Sciatic nerve (tissue), 2 donors: ENCODE measurements at regions not wholly inside any gene's neighbourhood (a gene's known extent, or its start where the extent isn't known, plus 50 kb on each side); places are given as distances from the start of the nearest gene placed in this dataset.

ENCODE experiments used
- ATAC-seq: fragments of 200-7000 bp; cut with Tn5 transposase; one replicate; pipeline ENCODE4 v1.9.1; 2020; ENCODE audit warnings: mild to moderate bottlenecking, moderate library complexity
- DNase-seq: peaks from one replicate; pipeline ENCODE4 v3.0.0-alpha.2; 2020; ENCODE audit warnings: low spot score
- intact Hi-C: fragments of 100-400 bp; cut with DNase I; formaldehyde crosslinking; loops from one replicate; pipeline ENCODE4 v1.14.2; 2022
- donor health status: DM: no; HTN: no; CAD: no.
- donor health status: DM: no; HTN: no; CAD: no.

DNA sequence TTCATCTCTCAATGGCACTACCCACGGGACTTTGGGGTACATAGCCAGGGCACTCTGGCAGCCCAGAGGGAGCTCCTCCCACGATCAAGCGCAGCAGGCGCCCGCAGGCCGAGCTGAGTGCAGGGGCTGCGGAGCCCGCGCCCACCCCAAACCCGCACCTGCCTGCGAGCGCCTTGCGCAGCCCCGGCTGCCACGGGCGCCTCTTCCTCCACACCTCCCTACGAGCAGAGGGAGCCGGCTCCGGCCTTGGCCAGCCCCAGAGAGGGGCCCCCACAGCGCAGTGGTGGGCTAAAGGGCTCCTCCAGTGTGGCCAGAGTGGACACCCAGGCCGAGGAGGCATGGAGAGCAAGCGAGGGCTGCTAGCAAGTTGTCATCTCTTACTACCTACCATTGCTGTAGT, 165.2 kb downstream of the UBE2E3 start:
- ATAC-seq: no peak
- intact Hi-C loops: no loop called here
- no peak for DNase-seq

DNA sequence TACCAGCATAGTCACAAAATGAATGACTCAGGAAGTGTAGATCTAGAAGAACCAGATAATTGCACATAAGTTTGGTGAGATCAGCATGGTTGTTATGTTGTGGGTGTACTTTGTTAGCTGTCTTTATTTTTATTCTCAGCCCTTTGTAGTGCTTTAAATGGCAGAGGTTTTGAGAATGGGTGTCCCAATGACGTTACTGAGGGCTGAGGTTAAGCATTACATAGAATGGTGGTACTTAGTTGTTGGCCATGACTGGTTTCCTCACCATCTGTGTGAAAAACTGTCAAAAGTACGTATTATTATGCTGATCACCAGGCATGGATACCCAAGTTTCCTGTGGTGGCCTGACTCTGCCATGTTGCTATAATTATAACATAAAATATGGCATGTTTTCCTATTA, 165.8 kb downstream of the UBE2E3 start:
- ATAC-seq (no peak), DNase-seq (no peak)
- intact Hi-C loops: no loop called here

DNA sequence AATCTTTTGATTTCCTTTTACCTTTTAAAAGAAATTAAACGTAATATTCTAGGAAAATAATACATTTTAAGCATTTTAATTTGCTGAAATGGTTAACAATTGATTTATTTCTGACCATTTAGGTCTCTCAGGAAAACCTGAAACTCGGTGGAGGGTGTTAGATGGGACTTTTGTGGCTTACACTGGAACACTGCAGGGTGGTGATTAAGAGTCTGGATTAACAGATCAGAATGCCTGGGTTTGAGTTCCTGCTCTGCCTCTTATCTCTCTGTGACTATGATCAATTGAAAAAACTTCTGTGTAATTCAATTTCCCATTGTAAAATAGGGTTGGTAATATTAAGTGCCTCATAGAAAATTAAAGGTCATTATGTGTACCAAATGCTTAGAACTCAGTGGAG, 168.7 kb downstream of the UBE2E3 start:
- DNase-seq (no peak), ATAC-seq (no peak)
- intact Hi-C loops: no loop called here

DNA sequence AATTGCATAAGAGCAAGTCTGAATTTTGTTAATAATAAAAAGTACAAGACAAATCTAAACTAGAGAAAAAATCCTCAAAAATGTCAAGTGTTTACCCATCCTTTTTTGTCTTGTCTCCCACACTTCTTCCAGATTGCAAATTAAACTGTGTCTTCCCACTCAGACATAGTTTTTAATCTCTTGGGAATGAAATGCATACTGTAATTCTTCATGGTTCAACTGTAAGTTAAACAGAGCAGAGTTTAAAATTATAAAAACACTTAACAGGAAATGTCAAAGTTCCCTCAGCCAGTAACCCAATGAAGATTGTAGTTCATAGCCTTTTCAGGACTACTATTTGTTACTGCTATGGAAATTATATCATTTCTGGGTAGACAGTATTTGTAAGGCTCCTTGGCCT, 171.8 kb downstream of the UBE2E3 start:
- intact Hi-C loops: no loop called here
- ATAC-seq (no peak), DNase-seq (no peak)

DNA sequence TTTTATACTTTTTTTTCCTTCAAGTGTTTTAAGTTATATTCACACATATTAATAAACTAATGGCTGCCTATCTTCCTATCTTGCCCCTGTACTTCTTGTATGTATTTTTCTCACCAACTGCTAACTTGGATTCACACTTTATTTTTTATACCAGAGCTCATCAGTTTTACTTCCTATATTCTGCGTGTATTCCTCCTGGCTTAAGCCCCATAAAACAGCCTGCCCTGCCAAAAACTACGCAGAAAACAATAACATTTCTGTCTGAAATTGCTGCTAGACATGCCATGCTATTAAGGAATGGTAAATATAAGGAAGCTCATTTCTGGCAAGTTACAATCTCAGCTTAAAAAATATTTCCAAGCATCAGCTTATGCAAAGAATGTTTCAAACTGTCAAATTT, 172.3 kb downstream of the UBE2E3 start:
- DNase-seq (no peak), ATAC-seq (no peak)
- intact Hi-C loops: no loop called here

DNA sequence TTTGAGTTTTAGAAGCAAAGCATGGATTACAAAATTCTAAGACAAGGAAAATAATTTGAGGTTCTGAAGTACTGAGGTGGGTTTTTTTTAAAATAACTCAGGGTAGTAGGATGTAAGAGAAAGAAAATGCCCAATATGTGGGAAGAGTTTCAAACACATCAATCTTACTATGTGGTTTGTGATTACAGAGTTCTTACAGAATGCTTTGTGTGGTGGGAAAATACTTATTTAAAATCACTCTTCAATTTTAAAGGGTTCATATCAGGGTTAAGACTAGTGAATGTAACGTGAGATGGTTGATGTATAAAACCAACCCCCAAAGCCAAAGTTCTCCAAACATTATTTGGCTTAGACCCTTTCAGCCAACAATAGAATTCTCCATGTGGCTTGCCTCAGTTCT, 173.5 kb downstream of the UBE2E3 start:
- intact Hi-C loops: no loop called here
- DNase-seq: no peak
- ATAC-seq: no peak

DNA sequence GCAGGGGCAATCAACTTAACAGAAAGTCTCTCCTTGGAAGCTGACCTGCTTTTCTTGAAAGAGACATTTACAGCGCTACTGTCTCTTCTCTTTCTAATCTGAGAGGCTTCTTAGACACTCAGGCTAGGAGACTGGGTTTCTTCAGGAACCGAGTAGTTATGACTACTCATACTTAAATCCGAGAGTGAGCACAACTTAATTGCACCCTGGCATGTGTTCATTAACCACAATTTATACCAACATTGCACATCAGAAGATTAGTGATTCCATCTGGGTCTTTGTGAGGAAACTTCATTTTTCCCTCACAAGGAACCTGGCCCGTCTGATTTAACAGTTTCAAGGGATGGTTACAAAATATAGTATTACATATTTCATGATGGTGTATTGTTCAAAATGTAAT, 176.9 kb downstream of the UBE2E3 start:
- ATAC-seq (no peak), DNase-seq (no peak)
- intact Hi-C loops: no loop called here

DNA sequence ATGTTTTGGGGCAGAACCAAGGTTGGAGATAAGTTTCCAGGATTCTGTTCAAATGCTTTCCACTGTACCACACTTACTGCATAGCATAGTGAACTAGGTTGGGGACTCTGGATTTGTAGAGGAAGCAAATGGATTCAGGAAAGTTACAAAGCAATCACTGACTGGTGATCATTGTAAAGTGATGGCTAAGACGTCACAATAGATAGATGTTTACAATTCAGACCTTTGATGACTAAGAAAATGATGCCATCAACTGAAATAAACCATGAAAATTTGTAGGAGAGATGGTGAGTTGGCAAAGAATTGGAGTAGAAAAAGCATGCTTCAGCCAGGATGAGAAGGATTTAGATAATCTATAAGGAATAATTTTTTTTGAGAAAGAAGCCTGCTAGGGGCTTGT, 178.0 kb downstream of the UBE2E3 start:
- no peak for DNase-seq
- intact Hi-C loops: no loop called here

DNA sequence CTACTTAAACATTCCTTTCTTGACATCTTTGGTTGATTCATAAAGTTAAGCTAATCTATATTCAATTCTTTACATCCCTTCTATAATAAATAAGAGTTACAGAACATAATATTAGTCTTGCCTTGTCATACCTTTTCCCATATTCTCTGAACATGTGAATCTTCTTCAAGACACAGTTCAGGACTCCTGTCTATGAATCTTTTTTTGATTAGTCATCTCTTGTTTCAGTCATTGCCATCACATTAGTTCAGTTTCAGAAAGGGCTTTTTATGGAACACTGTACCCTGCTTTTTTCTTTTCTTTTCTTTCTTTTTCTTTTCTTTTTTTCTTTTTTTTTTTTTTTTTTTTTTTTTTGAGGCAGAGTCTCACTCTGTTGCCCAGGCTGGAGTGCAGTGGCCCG, 181.2 kb downstream of the UBE2E3 start:
- intact Hi-C loops: no loop called here
- DNase-seq: no peak
- ATAC-seq: no peak

More for the DNA sequence above, 178.0 kb downstream of the UBE2E3 start:
- no peak for ATAC-seq

DNA sequence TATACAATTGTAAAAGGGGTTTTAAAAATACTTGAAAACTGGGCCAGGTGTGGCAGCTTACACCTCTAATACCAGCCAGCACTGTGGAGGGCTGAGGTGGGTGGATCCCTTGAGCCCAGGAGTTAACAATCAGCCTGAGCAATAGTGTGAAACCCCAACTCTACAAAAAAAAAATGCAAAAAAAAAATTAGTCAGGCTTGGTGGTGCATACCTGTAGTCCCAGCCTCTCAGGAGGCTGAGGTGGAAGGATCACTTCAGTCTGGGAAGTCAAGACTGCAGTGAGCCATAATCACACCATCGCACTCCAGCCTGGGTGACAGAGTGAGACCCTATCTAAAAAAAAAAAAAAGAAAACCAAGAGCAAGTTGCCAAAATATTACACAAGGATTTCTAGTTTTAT, 182.7 kb downstream of the UBE2E3 start:
- intact Hi-C loops: no loop called here
- DNase-seq: no peak
- ATAC-seq: no peak

DNA sequence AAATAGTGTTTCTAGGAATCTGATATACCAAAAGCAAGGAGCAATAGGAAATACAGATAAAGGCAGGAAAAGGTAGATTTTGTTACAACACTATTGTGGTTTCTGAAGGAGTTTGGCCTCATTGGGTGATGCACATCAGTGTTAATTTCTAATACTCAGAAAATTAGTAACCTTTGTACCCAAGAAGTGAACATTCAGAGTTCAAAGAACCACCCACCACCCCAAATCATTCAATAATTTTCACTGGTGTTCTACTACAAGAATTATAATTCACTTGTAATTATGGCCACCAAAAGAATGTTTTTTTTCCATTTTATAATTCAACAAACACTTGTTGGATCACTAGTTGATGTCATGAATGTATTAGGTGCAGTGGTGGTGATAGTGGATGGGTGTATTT, 183.3 kb downstream of the UBE2E3 start:
- intact Hi-C loops: no loop called here
- ATAC-seq: no peak

DNA sequence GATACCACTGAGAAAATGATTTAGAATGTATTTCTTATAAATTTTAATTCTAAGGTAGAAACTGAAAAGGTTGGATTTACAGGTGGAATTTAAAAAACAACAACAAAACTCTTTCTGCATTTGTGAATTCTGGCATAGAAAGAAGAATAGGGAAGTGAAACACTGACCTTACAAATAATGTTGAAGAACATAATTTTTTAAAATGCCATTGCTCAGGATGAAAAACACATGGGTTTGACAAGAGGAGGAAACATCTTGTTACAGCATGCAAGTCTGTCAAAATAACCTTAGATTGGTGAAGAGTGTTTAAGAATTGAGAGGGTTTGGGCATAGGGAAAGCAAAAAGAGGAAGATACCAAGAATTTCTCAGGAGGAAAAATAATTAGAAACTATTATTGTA, 184.3 kb downstream of the UBE2E3 start:
- no peak for ATAC-seq
- DNase-seq: no peak
- intact Hi-C loops: no loop called here

More for the DNA sequence above, 183.3 kb downstream of the UBE2E3 start:
- DNase-seq: no peak

DNA sequence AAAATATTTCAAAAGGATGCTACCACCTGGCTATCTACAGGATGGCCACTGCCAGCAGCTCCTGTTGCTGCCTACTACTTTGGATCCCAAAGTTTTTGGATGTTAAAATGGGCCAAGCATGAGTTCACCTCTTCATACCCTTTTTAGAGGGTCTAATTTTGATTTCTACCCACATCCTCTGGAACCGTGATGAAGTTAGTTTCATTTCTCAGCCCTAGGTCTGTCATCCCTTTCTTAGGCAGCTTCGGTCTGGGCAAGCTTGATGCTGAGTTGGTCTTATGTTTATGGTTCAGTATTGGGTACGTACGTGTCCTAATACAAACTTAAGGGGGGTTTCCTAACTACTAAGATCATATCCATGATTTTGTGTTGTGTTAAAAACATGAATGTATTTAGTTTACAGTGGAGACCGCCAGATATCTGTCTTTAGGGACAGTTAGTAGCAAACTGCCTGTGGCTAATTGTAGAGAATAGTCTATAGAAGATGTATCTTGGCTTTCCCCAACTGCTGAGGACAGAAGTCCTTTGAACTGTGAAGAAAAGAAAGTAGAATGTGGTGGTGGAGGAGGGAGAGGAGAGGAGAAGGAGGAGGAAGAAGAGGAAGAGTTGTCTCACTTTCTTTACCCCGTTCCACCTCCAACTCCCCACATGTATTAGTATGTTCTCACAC, 184.9 kb downstream of the UBE2E3 start:
- ATAC-seq (no peak), DNase-seq (no peak)
- intact Hi-C loops: no loop called here

DNA sequence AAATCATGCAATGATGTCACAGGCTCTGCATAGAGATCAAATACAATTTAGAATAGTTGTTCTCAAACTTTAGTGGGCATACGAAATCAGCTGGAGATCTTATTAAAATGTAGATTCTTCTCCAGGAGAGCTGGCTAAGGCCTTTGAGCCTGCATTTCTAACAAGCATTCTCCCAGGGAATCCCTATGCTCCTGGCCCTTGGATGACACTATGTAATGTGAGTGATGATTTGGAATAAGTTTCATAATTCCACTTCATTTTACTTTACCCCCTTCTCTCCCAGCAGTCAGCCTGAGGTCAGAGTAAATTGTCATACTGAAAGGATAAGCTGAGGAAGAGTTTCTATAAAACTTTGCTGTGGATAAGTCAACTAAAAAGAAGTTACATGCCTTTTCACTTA, 189.1 kb downstream of the UBE2E3 start:
- ATAC-seq (no peak), DNase-seq (no peak)
- intact Hi-C loops: no loop called here

DNA sequence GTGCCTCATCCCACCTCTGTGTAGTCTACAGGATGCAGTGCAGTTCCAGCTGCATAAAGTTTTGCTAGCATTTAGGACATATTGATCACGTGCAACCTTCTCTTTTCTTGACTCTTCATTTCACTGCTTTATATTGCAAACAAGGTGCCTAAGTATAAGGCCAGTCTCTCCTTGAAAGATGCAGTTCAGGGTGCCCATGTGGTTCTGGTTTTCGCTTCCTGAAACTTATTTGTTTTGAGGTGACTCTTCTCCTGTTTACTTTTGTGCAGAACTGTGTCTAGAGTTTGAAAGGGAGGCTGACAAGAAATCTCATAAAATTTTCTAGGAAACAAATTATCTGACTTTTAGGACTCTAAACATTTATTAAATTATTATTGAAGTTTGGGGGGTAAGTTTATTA, 189.9 kb downstream of the UBE2E3 start:
- intact Hi-C loops: no loop called here
- DNase-seq: no peak
- ATAC-seq: no peak

DNA sequence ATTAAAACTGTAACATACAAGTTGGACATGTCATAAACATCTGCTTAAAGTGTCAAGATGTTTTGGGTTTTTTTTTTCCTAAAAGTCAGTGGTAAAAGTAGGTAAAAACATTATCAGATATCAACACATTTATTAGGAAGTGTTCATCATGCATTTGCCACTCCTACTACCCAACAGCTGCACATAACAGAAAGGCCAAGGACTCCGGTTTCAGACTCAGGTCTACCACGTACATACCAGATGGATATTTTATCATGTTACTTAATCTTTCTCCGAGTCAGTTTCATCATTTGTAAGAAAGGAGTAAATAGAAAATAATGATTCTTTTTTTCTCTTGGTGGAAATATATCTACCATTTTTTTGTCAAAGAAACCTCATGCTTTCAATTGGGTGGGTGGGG, 192.3 kb downstream of the UBE2E3 start:
- no peak for DNase-seq
- intact Hi-C loops: no loop called here
- ATAC-seq: no peak

DNA sequence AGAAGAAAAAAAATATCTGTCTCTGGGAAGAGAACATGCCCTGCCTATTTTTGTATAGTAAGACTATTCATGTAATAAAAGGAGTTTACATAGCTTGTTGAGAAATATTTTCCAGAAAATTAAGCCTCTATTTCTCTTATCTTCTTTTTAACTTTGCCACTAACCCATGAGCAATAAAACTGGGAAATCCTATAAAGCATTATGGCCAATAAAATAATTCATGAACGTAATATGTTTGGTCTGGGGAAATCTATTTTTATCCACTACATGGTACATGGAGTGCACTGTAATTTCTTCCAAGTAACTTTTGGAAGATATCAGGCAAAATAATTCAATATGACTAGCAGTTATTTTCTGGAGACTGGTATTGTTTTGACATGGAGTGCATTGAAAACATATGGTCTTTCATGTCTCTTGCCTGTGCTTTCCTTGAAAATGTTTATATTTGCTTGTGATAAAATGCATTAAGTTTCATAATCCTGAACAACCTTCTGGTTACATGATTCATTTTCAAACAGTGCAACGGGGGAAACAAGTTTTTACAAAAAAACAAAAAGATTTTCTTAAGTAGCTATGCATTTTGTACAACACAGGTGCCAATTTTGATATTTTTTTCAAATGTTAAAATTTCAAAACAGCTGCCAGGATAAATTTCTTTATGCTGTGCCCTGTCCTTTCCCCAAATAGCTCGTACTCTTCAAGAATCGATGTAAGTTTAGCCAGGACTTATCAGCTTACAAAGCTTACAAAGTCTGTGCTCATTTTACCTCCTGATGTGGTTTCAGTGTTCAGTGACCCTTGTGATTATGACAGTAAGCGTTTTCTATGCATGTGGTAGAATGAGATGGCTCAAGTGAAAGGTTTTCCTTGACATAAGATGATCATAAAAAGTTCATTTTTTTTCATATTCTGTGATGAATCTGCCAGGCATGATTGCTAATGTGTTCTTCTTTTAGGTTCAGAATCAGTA, 194.5 kb downstream of the UBE2E3 start:
- intact Hi-C loops: no loop called here
- no peak for DNase-seq
- ATAC-seq: no peak

DNA sequence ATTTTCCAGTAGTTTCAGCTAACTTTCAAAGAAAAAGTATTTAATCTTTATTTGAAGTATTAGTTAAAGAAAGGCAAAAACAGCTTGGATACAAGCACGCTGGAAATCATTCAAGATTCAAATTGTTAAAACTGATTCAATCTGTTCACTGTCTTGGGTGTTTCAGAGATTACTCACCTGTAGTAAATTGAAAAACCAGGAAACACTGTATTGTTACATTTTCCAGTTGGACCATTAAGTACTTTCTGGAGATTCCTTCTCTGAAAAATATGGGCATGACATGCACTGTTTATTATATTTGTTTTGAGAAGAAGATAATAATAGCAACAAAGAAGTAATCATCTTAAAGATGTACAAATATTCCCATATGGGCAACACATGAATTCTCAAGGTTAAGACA, 196.1 kb downstream of the UBE2E3 start:
- DNase-seq: no peak
- ATAC-seq: no peak
- intact Hi-C loops: no loop called here

DNA sequence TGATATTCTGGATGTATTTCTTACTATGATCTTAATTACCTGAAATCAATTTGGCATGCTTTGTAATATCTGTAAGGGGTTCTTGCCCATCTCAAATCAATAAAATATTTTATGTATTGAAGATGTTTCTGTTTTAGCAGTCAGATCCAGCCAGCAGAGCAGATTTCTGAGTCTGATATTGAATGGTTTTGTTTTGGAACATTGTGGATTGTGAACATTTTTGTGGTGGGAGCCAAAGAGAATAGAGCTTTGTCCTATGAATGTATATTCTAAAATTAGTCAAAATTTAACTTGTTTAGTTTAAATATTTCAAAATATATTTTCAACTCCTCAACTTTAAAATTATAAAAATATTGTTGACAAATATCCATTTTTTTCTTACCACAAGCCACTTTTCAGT, 197.0 kb downstream of the UBE2E3 start:
- no peak for DNase-seq
- intact Hi-C loops: no loop called here
- ATAC-seq: no peak

DNA sequence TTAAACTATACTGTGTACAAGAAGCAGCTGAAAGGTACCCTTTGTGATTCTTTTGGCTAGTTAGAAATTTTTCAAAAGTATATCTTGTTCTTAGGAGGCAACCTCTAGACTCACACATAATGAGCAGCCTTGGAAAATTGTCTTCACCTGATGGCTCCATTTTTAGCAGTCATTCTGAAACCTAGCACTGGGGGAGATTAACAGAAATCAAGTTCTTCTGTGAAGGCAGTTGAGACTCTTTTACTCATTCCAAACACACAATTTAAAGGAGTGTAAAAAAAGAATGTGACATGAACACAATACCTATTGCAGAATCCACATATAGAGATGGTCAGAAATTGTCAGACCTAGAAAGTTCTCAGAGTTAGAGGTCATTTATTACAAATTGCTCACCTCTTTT, 197.7 kb downstream of the UBE2E3 start:
- ATAC-seq: no peak
- intact Hi-C loops: no loop called here
- no peak for DNase-seq
